Rectal smooth muscle tissue (tissue), 1 donor: ENCODE measurements at regions not wholly inside any gene's neighbourhood (a gene's known extent, or its start where the extent isn't known, plus 50 kb on each side); places are given as distances from the start of the nearest gene placed in this dataset.

Experiments used
- H3K27ac ChIP-seq: one replicate; pipeline ENCODE4 v1.7.0; 2013; ENCODE audit warnings: low read depth, low read length, inconsistent platforms
- H3K27me3 ChIP-seq: one replicate; pipeline ENCODE4 v1.7.0; 2013; ENCODE audit warnings: low read length; ENCODE audit not compliant: control insufficient read depth, insufficient read depth
- H3K36me3 ChIP-seq: one replicate; pipeline ENCODE4 v1.7.0; 2013; ENCODE audit warnings: low read length; ENCODE audit not compliant: control insufficient read depth, insufficient read depth
- H3K4me1 ChIP-seq: one replicate; pipeline ENCODE4 v1.7.0; 2013; ENCODE audit warnings: low read length; ENCODE audit not compliant: control insufficient read depth, insufficient read depth
- H3K4me3 ChIP-seq: one replicate; pipeline ENCODE4 v1.7.0; 2013; ENCODE audit warnings: low read length
- H3K9ac ChIP-seq: one replicate; pipeline ENCODE4 v1.7.0; 2013; ENCODE audit warnings: low read length

DNA sequence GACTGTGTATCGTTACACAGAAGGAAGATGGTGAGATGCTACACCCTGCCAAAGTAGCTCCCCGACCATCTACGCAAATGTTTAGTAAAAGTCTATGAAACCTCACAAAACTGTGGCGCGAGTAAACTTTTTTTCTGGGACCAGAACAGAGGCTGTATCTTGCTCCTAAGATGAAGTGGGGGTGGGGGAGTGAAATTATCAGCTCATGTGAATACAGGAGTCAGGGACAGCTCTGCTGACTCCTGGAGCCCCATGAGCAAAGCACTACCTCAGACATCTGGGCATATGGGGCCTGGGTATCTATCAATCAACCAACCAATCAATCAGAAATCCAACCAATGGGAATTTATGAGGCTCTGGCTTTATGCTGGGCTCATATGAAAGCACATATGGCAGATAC, 138.6 kb upstream of the RANBP3L start:
- no peak overlapping the region for H3K9ac ChIP-seq
- no peaks in the 10 kb centered on the region for H3K27me3 ChIP-seq
- no peaks in the 10 kb centered on the region for H3K4me1 ChIP-seq
- H3K27ac ChIP-seq: no peak overlapping the region
- H3K36me3 ChIP-seq: no peaks in the 10 kb centered on the region
- H3K4me3 ChIP-seq: no peak overlapping the region

DNA sequence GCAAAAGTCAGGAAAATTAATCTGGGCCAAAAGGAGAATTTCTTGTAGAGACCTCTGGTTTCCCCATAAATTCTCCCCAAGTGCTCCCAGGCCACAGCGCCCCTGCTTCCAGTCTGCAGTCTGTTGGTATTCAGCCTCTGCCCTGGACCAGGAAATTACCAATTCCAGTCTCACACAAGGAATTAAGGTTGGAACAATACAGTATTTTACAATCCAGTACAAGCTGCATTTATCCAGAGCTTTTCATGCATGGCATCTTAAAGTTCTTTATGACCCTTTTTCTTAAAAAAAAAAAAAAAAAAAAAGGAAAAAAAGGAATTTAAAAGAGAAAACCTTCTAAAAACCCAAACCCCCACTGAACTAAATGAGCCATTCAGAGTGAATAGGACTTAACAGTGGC, 139.6 kb upstream of the RANBP3L start:
- no peak overlapping the region for H3K4me3 ChIP-seq
- H3K36me3 ChIP-seq: no peaks in the 10 kb centered on the region
- no peak overlapping the region for H3K9ac ChIP-seq
- no peaks in the 10 kb centered on the region for H3K27me3 ChIP-seq
- no peaks in the 10 kb centered on the region for H3K4me1 ChIP-seq
- no peak overlapping the region for H3K27ac ChIP-seq

- Histone ChIP-seq H3K4me1 (no peaks in the 10 kb centered on the region), H3K27ac (no peak overlapping the region), H3K36me3 (no peaks in the 10 kb centered on the region), H3K27me3 (no peaks in the 10 kb centered on the region), H3K9ac (no peak overlapping the region), H3K4me3 (no peak overlapping the region)
Measured at GRCh38 chr5:36442352-36442751, 140.7 kb upstream of the RANBP3L start.

DNA sequence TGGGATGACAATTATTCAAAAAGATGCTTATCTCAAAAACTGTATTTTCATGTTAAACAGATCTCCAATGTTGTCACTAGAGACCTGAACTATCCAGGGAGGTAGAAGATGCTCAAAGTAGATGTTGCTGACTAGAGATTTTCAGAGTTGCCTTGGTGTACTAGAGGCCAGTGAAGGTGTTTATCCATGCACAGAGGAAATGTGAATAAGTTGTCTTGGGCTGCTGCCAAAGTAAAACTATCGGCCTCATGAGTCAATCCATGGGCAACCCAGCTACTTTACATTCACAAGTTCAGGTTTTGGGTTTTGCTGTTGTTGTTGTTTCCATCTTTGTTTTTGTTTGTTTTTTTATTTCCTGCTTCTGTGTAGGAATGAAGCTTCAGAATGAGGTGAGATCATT, 141.1 kb upstream of the RANBP3L start:
- Histone ChIP-seq H3K9ac (no peak overlapping the region), H3K27me3 (no peaks in the 10 kb centered on the region), H3K27ac (no peak overlapping the region), H3K4me1 (no peaks in the 10 kb centered on the region), H3K4me3 (no peak overlapping the region), H3K36me3 (no peaks in the 10 kb centered on the region)

DNA sequence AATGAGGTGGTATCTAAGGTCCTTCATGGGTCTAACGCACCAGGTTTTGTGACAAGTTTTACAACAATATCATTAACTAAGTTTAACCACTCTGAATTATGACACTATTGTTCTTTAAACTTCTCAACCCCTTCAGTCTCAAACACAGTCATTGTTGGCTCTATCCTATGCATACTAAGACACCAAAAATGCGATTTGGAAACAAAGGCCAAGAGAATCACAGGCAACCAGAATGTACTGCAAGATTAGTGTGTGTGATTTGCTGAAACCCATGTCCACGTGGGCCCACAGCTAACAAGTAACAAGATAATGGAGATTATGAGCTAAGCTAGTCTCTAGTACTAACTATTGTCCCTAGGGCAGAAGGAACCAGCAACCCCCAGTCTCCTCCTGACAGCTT, 142.2 kb upstream of the RANBP3L start:
- no peaks in the 10 kb centered on the region for H3K4me1 ChIP-seq
- H3K36me3 ChIP-seq: no peaks in the 10 kb centered on the region
- H3K4me3 ChIP-seq: no peak overlapping the region
- no peak overlapping the region for H3K27ac ChIP-seq
- H3K9ac ChIP-seq: no peak overlapping the region
- no peaks in the 10 kb centered on the region for H3K27me3 ChIP-seq

- Histone ChIP-seq H3K9ac (no peak overlapping the region), H3K27ac (no peak overlapping the region)
Measured at GRCh38 chr5:36444582-36445418, 143.1 kb upstream of the RANBP3L start.

DNA sequence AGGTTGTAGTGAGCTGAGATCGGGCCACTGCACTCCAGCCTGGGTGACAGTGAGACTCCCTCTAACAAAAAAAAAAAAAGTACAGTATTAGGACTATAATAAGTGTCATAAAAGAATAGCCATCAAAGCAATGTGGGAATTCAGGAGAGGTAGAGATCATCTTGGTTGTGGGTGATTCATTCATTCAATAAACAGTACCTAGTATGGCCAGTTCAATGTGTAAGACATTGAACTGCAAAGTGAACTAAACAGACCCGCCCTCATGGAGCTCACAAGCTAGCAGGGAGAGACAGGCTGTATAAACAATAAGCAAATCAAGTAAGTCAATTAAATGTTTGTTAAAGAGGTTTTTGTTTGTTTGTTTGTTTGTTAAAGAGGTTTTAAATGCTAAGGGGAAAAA, 146.1 kb upstream of the RANBP3L start:
- no peaks in the 10 kb centered on the region for H3K36me3 ChIP-seq
- no peak overlapping the region for H3K27ac ChIP-seq
- H3K9ac ChIP-seq: no peak overlapping the region
- H3K4me3 ChIP-seq: no peak overlapping the region
- H3K27me3 ChIP-seq: no peaks in the 10 kb centered on the region
- H3K4me1 ChIP-seq: no peaks in the 10 kb centered on the region

More at GRCh38 chr5:36444582-36445418, 143.1 kb upstream of the RANBP3L start:
- Histone ChIP-seq H3K27me3 (no peaks in the 10 kb centered on the region), H3K4me1 (no peaks in the 10 kb centered on the region), H3K36me3 (no peaks in the 10 kb centered on the region), H3K4me3 (no peak overlapping the region)

- Histone ChIP-seq H3K36me3 (no peaks in the 10 kb centered on the region), H3K27me3 (no peaks in the 10 kb centered on the region)
Measured at GRCh38 chr5:36450229-36451014, 148.7 kb upstream of the RANBP3L start.

DNA sequence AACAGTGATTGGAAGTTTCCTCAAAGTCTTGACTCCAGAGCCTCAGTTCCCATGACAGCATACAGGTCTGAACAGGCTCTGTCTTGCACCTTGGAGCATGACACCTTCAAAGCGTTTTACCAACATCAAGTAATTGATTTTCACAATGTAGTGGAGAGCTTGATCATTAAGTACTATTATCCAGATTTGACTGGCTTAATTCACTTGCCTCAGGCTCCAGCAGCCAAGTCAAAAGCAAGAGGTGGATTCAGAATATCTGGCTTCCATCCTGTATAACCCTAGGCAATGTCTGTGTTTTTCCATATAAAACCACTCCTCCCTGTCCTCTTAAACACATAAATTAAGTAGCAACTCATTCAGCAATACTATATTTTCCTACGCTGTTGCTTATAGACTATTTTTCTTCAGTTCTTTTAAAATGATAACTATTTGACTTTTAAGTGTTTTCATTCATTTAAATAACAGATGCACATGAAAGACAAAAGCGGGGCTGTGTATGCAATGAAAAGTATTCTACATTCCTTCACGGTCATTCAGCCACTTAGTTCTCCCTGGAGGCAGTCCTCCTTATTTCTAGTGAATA, 150.8 kb upstream of the RANBP3L start:
- H3K4me3 ChIP-seq: no peak overlapping the region
- no peaks in the 10 kb centered on the region for H3K27me3 ChIP-seq
- no peaks in the 10 kb centered on the region for H3K4me1 ChIP-seq
- H3K9ac ChIP-seq: no peak overlapping the region
- H3K27ac ChIP-seq: no peak overlapping the region
- no peaks in the 10 kb centered on the region for H3K36me3 ChIP-seq

More at GRCh38 chr5:36450229-36451014, 148.7 kb upstream of the RANBP3L start:
- no peak overlapping the region for H3K4me3 ChIP-seq
- H3K4me1 ChIP-seq: no peaks in the 10 kb centered on the region
- H3K27ac ChIP-seq: no peak overlapping the region
- no peak overlapping the region for H3K9ac ChIP-seq

- no peaks in the 10 kb centered on the region for H3K4me1 ChIP-seq
- H3K4me3 ChIP-seq: no peak overlapping the region
- H3K27ac ChIP-seq: no peak overlapping the region
- no peaks in the 10 kb centered on the region for H3K36me3 ChIP-seq
- no peaks in the 10 kb centered on the region for H3K27me3 ChIP-seq
- H3K9ac ChIP-seq: no peak overlapping the region
Measured at GRCh38 chr5:36457511-36458270, 148.7 kb upstream of the SLC1A3 start.

DNA sequence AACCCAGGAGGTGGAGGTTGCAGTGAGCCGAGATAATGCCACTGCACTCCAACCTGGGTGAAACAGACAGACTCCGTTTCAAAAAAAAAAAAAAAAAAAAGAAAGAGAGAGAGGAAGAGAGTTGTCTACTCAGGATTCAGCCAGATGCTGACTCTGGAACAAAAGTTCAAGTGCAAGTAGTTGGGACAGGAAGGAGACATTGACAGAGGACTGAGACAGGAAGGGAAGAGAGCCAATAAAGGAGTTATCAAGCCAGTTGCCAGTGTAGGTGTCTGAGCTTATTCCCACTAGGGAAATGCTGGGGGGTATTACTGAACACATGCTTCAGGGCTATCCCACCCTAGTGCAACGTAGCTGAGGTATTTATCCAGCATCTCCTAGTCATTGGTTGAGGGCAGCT, 147.7 kb upstream of the SLC1A3 start:
- Histone ChIP-seq H3K4me3 (no peak overlapping the region), H3K27ac (no peak overlapping the region), H3K36me3 (no peaks in the 10 kb centered on the region), H3K9ac (no peak overlapping the region), H3K4me1 (no peaks in the 10 kb centered on the region), H3K27me3 (no peaks in the 10 kb centered on the region)
